Skeletal muscle tissue (tissue), 3 donors: ENCODE measurements at regions not wholly inside any gene's neighbourhood (a gene's known extent, or its start where the extent isn't known, plus 50 kb on each side); places are given as distances from the start of the nearest gene placed in this dataset.
"Not testable (repeated sequence)": the region's sequence is repeated elsewhere in the genome, so short reads cannot be mapped to it uniquely, and the experiment has no call there.

Experiments used
- H3K27ac ChIP-seq: one replicate; pipeline ENCODE4 v1.7.0; 2013; ENCODE audit warnings: mild to moderate bottlenecking, low read depth, low read length, inconsistent platforms
- H3K27me3 ChIP-seq, 3 donors: one replicate each; pipeline ENCODE4 v1.7.0; 2013; ENCODE audit warnings: low read length in 3 of 3; ENCODE audit not compliant: control insufficient read depth in 3 of 3, insufficient read depth in 3 of 3
- H3K36me3 ChIP-seq, 3 donors: one replicate each; pipeline ENCODE4 v1.7.0; 2013; ENCODE audit warnings: low read length in 3 of 3; ENCODE audit not compliant: control insufficient read depth in 3 of 3, insufficient read depth in 3 of 3
- H3K4me1 ChIP-seq, 3 donors: one replicate each; pipeline ENCODE4 v1.7.0; 2013; ENCODE audit warnings: low read length in 3 of 3, mild to moderate bottlenecking in 3 of 3; ENCODE audit not compliant: control insufficient read depth in 3 of 3, insufficient read depth in 3 of 3
- H3K4me3 ChIP-seq, 3 donors: one replicate each; pipeline ENCODE4 v1.7.0; 2013; ENCODE audit warnings: low read length in 3 of 3
- H3K9ac ChIP-seq, 3 donors: one replicate each; pipeline ENCODE4 v1.7.0; 2013; ENCODE audit warnings: low read length in 3 of 3, mild to moderate bottlenecking in 3 of 3, moderate library complexity in 2 of 3, low read depth in 1 of 3
- H3K9me3 ChIP-seq, 3 donors: one replicate each; pipeline ENCODE4 v1.7.0; 2013; ENCODE audit warnings: low read length in 3 of 3; ENCODE audit not compliant: control insufficient read depth in 3 of 3
- donor health status: Osteomylitis.

DNA sequence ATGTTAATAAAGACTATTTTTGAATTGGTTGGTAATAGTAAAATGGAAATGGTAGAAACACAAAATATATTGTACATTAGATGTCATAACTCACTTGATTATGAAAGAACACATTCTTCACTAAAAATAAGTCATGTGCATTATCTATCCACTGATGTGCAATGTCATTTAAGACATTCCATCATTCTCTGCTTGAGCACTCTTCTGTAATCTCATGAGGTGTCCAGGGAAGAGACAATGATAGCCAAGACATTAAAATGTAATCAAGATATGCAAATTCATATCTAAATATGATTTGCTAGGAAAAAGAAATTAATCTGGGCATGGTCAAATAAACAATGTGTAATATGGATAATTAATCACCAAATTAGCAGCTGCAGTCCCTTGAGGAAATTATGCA is 422.5 kb downstream of the BTG1 start:
- Histone ChIP-seq H3K27me3 (no peaks in the 10 kb centered on the region), H3K27ac (no peak overlapping the region), H3K4me1 (no peaks in the 10 kb centered on the region), H3K9ac (no peak overlapping the region), H3K4me3 (no peak overlapping the region), H3K36me3 (no peaks in the 10 kb centered on the region), H3K9me3 (no peaks in the 10 kb centered on the region)

DNA sequence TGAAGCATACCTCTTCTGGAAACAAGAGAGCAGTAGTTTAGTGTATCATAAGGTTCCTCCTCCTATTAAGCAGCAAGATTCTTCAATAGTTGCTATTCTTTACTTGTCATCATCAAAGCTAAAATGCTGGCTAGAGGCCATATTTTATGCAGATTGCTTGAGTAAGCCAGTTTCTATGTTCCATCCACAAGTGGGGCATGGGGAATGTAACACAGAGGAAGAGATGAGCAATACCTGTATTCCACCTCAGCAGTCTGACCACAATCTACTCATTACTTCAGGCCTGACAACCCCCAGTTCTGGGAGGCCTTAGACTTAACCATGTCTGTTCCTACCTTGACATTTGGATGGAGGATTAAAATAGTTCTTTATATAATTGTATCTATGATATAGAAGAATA is 423.6 kb downstream of the BTG1 start:
- no peaks in the 10 kb centered on the region for H3K9me3 ChIP-seq
- no peak overlapping the region for H3K4me3 ChIP-seq
- H3K9ac ChIP-seq, result no peak overlapping the region
- no peak overlapping the region for H3K27ac ChIP-seq
- H3K36me3 ChIP-seq, result no peaks in the 10 kb centered on the region
- H3K4me1 ChIP-seq, result no peaks in the 10 kb centered on the region
- H3K27me3 ChIP-seq, result no peaks in the 10 kb centered on the region

DNA sequence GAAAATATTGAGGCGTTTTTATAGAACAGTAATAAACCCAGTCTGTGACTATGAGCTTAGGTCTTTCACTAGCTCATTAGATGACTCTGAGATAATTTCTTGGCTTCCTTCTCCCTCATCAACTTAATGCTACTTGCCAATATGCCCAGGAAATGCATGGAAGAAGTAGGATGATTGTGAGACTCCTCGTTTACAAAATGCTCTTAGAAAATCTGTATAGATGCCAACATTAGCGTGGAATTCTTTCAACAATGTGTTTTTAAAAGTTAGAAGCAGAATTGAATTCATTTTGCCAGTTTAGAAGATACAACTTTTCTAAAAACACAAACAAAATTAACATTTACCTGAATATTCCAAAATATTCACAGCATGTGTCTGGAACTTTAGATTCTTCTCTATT is 424.6 kb downstream of the BTG1 start:
- Histone ChIP-seq H3K27me3 (no peaks in the 10 kb centered on the region), H3K27ac (no peak overlapping the region), H3K4me1 (no peaks in the 10 kb centered on the region), H3K9me3 (no peaks in the 10 kb centered on the region), H3K4me3 (no peak overlapping the region), H3K9ac (no peak overlapping the region), H3K36me3 (no peaks in the 10 kb centered on the region)

DNA sequence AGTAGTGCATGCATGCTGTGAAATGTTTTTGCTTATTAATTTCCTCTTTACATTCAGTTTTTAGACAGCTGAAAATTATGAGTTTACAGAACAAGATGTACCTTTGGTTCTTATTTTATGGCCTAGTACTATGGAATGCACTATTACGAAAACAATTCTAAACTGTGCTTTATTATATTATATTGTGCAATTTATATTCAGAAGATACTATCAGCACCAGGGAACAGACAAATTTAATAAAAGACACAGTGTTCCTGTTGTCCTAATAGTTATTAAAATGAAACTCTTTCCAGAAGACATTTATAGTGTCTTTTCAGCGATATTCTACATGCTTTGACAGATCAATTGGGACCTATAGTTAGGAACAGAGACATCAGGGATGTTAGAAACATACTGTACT is 427.3 kb downstream of the BTG1 start:
- Histone ChIP-seq H3K4me3 (no peak overlapping the region), H3K27me3 (no peaks in the 10 kb centered on the region), H3K9me3 (no peaks in the 10 kb centered on the region), H3K36me3 (no peaks in the 10 kb centered on the region), H3K4me1 (no peaks in the 10 kb centered on the region), H3K27ac (no peak overlapping the region), H3K9ac (no peak overlapping the region)

DNA sequence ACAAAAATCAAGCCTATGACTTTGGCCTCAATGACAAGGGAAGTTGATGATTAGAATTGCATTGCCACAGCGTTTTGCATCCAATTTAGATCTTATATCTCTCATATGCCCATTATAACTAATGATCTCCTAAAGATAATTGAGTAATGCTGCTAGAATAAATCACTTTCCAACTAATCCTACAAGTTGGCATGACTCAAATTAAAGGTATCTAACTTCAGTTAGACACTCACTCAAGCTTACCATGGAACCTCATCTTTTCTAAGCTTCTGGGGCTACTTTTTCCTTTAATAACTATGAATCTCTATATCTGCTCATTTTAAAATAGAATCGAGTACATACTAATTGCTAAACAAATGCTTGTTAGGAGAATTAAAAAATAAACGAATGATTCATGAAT is 427.8 kb downstream of the BTG1 start:
- Histone ChIP-seq H3K4me1 (no peaks in the 10 kb centered on the region), H3K27me3 (no peaks in the 10 kb centered on the region), H3K9me3 (no peaks in the 10 kb centered on the region), H3K27ac (no peak overlapping the region), H3K4me3 (no peak overlapping the region), H3K36me3 (no peaks in the 10 kb centered on the region), H3K9ac (no peak overlapping the region)

DNA sequence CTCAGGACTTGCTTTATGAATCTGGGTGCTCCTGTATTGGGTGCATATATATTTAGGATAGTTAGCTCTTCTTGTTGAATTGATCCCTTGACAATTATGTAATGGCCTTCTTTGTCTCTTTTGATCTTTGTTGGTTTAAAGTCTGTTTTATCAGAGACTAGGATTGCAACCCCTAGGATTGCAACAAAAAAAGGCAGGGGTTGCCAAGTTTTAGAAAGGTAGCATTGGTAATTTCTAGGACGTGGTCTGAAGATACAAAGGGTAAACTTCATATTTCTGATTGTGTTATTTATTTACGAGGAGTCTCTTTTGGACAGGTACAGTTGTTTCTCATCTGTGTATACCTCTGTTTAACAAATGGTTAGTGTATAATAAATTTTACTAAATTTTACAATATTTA is 433.7 kb downstream of the BTG1 start:
- H3K9me3 ChIP-seq, H3K4me3 ChIP-seq, H3K36me3 ChIP-seq, H3K27ac ChIP-seq, H3K27me3 ChIP-seq, H3K4me1 ChIP-seq, H3K9ac ChIP-seq: not testable (repeated sequence)

DNA sequence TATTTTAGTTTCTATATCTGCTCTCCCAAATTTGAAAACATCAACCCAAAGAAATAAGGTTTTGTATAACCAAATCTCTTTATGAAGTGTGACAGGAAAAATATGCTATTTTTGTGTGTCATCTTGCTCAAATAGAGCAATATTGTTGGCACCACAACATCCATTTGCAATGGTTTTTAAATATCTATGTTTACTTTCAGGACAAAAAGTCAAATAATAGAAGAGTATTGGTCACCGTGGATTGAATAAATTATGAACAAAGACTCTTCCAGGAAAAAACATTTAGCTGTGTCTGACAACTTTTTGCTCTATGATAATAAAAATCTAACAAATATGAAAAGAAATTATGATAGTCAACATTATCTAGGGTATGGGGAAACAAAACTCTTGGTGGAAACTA is 439.2 kb downstream of the BTG1 start:
- Histone ChIP-seq H3K27me3 (no peaks in the 10 kb centered on the region), H3K4me3 (no peak overlapping the region), H3K9me3 (no peaks in the 10 kb centered on the region), H3K36me3 (no peaks in the 10 kb centered on the region), H3K27ac (no peak overlapping the region), H3K9ac (no peak overlapping the region), H3K4me1 (no peaks in the 10 kb centered on the region)

DNA sequence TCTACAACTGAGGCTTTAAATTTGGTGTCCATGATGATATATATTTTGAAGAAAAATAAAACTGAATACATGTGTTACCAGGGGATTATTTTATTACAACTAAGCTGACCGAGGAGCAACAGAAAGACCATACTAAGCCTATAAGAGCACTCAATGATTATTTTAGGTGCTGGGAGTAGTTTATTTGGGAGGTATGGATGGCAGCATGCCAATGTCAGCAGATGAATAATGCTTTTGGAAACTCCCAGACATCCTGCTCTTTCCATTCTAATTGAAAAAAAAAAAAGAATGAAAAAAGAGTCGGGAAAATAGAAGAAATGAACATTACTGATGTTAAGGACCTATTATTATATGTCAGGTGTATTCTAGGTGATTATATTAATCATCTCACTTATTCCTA is 441.2 kb downstream of the BTG1 start:
- no peaks in the 10 kb centered on the region for H3K9me3 ChIP-seq
- H3K4me3 ChIP-seq, result no peak overlapping the region
- no peak overlapping the region for H3K27ac ChIP-seq
- H3K36me3 ChIP-seq, result no peaks in the 10 kb centered on the region
- H3K27me3 ChIP-seq, result no peaks in the 10 kb centered on the region
- H3K4me1 ChIP-seq, result no peaks in the 10 kb centered on the region
- no peak overlapping the region for H3K9ac ChIP-seq

DNA sequence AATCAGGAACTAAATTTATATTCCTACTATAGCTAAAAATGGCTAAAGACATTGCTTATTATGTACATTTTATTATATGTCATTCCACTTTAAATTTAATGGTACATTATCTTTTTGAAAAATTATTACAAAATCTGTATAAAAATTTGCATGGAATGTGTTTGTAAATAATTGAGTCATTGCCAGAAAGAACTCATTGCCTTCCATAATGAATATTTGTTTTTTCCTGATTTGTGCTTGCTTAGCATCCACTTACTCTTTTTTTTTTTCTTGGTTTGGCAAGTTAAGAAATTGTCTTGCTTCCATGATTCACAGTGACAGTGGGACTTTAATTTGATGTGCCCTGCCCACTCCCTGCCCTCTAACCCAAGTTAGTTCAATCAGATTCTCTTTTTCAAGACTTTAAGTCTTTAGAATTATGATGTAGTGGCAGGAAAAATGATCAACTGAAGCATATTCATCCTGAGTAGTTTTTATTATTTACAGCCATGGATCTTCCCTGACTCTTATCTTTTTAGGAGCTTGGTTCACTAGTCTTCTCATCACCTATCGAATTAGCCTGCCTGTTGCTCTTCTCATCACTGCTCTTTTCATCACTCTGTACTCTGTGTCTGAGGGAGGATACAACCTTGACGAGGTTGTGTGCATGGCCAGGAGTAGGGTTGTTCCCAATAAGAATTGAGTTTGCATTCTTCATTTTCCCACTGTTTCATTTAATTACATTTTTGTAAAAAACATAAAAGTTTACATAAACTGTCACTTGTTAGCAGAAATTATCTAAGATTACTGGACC is 442.0 kb downstream of the BTG1 start:
- Histone ChIP-seq H3K4me1 (no peaks in the 10 kb centered on the region), H3K9ac (no peak overlapping the region), H3K27me3 (no peaks in the 10 kb centered on the region), H3K9me3 (no peaks in the 10 kb centered on the region), H3K27ac (no peak overlapping the region), H3K4me3 (no peak overlapping the region), H3K36me3 (no peaks in the 10 kb centered on the region)

DNA sequence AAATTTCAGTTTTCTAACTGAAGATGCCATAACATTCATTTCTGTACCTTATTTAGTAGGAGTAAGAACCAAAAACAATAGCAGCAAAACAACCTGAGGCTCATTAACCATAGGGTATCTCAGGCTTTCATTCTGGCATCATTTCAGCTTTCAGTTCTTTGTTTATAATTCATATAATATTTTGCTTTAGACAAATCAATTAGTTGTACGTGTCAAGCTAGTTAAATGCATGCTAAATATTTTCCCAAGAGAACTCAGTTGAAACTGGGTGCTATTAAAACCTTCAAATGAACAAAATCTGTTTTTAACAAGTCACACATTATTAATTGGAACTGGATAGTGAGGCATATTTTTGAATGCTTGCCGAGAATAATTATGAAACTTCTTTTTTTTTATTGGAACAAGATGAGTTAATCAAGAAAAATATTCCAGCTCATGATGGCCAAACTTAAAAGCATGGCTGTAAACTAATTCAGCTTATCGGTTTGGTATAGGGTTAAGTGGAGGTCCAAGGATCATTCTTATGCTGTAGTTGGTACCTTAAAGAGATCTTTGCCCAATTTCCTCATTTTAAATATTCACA is 442.7 kb downstream of the BTG1 start:
- H3K27me3 ChIP-seq, result no peaks in the 10 kb centered on the region
- no peak overlapping the region for H3K27ac ChIP-seq
- no peak overlapping the region for H3K4me3 ChIP-seq
- H3K4me1 ChIP-seq, result no peaks in the 10 kb centered on the region
- H3K9ac ChIP-seq, result no peak overlapping the region
- no peaks in the 10 kb centered on the region for H3K36me3 ChIP-seq
- H3K9me3 ChIP-seq, result no peaks in the 10 kb centered on the region
